ENCODE measurements at regions not wholly inside any gene's neighbourhood (a gene's known extent, or its start where the extent isn't known, plus 50 kb on each side); places are given as distances from the start of the nearest gene placed in this dataset.

DNA sequence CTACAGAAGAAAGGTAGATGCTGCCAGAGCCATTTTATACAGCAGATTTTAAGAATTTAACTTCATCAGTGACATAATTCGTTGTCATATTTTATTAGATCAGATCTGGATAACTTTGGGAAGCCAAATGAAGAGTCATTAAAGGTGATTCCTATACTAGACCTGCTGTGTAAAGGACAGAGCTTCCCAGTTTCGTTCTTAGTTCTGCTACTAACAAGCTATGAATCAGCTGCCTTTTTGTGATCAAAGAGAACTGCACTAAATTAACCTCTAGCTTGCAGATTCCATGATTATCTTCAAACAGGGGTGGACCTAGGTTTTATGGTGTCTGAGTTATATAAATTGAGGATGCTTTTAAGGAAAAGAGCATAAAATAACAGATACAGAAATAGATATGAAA, 926.5 kb upstream of the ACVR2A start:
- no peak for DNase-seq (ENCODE audit: low spot score)
- Histone ChIP-seq H3K27me3 (ENCODE audit: insufficient read depth, poor library complexity, severe bottlenecking) (no peaks in the 10 kb centered on the region), H3K27ac (ENCODE audit: poor library complexity, severe bottlenecking) (no peak overlapping the region), H3K9me3 (ENCODE audit: severe bottlenecking) (no peaks in the 10 kb centered on the region), H3K4me3 (ENCODE audit: severe bottlenecking) (no peak overlapping the region), H3K4me1 (ENCODE audit: insufficient read depth, poor library complexity, severe bottlenecking) (no peaks in the 10 kb centered on the region), H3K36me3 (ENCODE audit: low read depth) (no peaks in the 10 kb centered on the region)
- TF ChIP-seq CTCF (IDR thresholded peaks at IDR 0.05; ENCODE audit: poor library complexity, severe bottlenecking) = no peak
- ATAC-seq (ENCODE audit: low read depth) = no peak

DNA sequence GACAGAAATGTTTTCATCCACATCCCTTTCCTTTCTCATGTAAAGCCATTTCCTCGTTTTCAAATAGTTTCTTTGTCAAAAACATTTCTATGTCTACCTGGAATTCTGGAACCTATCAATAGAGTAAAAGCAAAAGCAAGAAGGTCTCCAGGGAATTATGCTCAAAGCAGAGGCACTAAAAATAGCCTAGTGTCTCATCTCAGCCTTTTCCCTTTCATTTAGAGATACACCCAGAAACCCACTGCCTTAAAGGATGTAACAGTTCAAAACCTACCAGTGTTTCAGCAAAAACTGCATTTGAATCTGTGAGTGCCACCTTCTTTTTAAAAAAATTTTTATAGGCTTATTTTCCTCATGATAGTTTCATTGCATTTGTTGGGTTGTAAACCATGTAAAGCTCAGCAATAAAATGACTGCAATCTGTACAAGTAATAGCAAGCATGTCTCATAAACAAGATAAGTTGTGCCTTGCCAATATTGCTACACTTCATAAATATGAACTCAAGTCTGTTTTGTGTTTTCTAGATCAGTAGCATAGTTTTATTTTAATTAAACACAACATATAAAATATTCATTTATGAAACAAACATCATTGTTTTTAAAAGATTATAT, 927.3 kb upstream of the ACVR2A start:
- Histone ChIP-seq H3K27ac (ENCODE audit: poor library complexity, severe bottlenecking) (no peak overlapping the region), H3K36me3 (ENCODE audit: low read depth) (no peaks in the 10 kb centered on the region), H3K27me3 (ENCODE audit: insufficient read depth, poor library complexity, severe bottlenecking) (no peaks in the 10 kb centered on the region), H3K9me3 (ENCODE audit: severe bottlenecking) (no peaks in the 10 kb centered on the region), H3K4me3 (ENCODE audit: severe bottlenecking) (no peak overlapping the region), H3K4me1 (ENCODE audit: insufficient read depth, poor library complexity, severe bottlenecking) (no peaks in the 10 kb centered on the region)
- DNase-seq (ENCODE audit: low spot score) = no peak
- no peak for ATAC-seq (ENCODE audit: low read depth)
- TF ChIP-seq CTCF (IDR thresholded peaks at IDR 0.05; ENCODE audit: poor library complexity, severe bottlenecking) = no peak

GRCh38 chr2:146916914-146917313, 927.9 kb upstream of the ACVR2A start:
- no peak overlapping the region for H3K4me3 ChIP-seq (ENCODE audit: severe bottlenecking)
- no peaks in the 10 kb centered on the region for H3K36me3 ChIP-seq (ENCODE audit: low read depth)
- H3K9me3 ChIP-seq (ENCODE audit: severe bottlenecking) = no peaks in the 10 kb centered on the region
- DNase-seq (ENCODE audit: low spot score) (no peak), ATAC-seq (ENCODE audit: low read depth) (no peak)
- no peak for TF ChIP-seq CTCF (IDR thresholded peaks at IDR 0.05; ENCODE audit: poor library complexity, severe bottlenecking)
- H3K27ac ChIP-seq (ENCODE audit: poor library complexity, severe bottlenecking) = no peak overlapping the region
- H3K4me1 ChIP-seq (ENCODE audit: insufficient read depth, poor library complexity, severe bottlenecking) = no peaks in the 10 kb centered on the region
- H3K27me3 ChIP-seq (ENCODE audit: insufficient read depth, poor library complexity, severe bottlenecking) = no peaks in the 10 kb centered on the region

DNA sequence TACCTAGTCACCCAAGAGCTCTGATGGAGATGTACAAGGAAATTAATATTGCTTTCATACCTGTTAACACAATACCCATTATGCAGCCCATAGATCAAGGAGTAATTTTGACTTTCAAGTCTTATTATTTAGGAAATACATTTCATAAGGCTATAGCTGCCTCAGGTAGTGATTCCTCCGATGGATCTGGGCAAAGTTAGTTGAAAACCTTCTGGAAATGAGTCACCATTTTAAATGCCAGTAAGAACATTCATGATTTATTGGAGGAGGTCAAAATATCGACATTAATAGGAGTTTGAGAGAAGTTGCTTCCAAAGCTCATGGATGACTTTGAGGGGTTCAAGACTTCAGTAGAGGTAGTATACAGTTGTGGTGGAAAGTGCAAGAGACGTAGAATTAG, 931.4 kb upstream of the ACVR2A start:
- ATAC-seq (ENCODE audit: low read depth) (no peak), DNase-seq (ENCODE audit: low spot score) (no peak)
- no peak for TF ChIP-seq CTCF (IDR thresholded peaks at IDR 0.05; ENCODE audit: poor library complexity, severe bottlenecking)

DNA sequence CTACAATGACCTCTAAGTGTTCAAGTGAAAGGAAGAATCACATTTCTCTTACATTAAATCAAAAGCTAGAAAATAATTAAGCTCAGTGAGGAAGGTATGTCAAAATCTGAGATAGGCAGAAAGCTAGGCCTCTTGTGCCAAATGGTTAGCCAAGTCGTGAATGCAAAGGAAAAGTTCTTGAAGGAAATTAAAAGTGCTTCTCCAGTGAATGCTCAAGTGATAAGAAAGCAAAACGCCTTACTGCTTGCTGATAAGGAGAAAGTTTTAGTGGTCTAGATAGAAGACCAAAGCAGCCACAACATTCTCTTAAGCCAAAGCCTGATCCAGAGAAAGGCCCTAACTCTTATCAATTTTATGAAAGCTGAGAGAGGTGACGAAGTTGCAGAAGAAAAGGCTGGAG, 932.3 kb upstream of the ACVR2A start:
- ATAC-seq (ENCODE audit: low read depth) (no peak), DNase-seq (ENCODE audit: low spot score) (no peak)
- Histone ChIP-seq H3K9me3 (ENCODE audit: severe bottlenecking) (no peaks in the 10 kb centered on the region), H3K27ac (ENCODE audit: poor library complexity, severe bottlenecking) (no peak overlapping the region), H3K4me1 (ENCODE audit: insufficient read depth, poor library complexity, severe bottlenecking) (no peaks in the 10 kb centered on the region), H3K36me3 (ENCODE audit: low read depth) (no peaks in the 10 kb centered on the region), H3K27me3 (ENCODE audit: insufficient read depth, poor library complexity, severe bottlenecking) (no peaks in the 10 kb centered on the region), H3K4me3 (ENCODE audit: severe bottlenecking) (no peak overlapping the region)
- no peak for TF ChIP-seq CTCF (IDR thresholded peaks at IDR 0.05; ENCODE audit: poor library complexity, severe bottlenecking)

More for the DNA sequence above, 931.4 kb upstream of the ACVR2A start:
- Histone ChIP-seq H3K4me1 (ENCODE audit: insufficient read depth, poor library complexity, severe bottlenecking) (no peaks in the 10 kb centered on the region), H3K27ac (ENCODE audit: poor library complexity, severe bottlenecking) (no peak overlapping the region), H3K27me3 (ENCODE audit: insufficient read depth, poor library complexity, severe bottlenecking) (no peaks in the 10 kb centered on the region), H3K4me3 (ENCODE audit: severe bottlenecking) (no peak overlapping the region), H3K36me3 (ENCODE audit: low read depth) (no peaks in the 10 kb centered on the region), H3K9me3 (ENCODE audit: severe bottlenecking) (no peaks in the 10 kb centered on the region)

Data from RWPE2 (cell line).